Right atrium auricular region (tissue), 2 donors: ENCODE measurements at regions not wholly inside any gene's neighbourhood (a gene's known extent, or its start where the extent isn't known, plus 50 kb on each side); places are given as distances from the start of the nearest gene placed in this dataset.
"Not testable (repeated sequence)": the region's sequence is repeated elsewhere in the genome, so short reads cannot be mapped to it uniquely, and the experiment has no call there.

Experiments
- DNase-seq: peaks from one replicate; pipeline ENCODE4 v3.0.0-alpha.2; 2019; ENCODE audit warnings: low spot score
- H3K27ac ChIP-seq, 2 donors: fragments of 200-600 bp; sonication (generic); 1 replicate in 1 of 2; 2 replicates in 1 of 2; pipeline ENCODE4 v1.5.1; 2016 to 2019
- H3K27me3 ChIP-seq, 2 donors: fragments of 200-600 bp; sonication (generic); one replicate each; pipeline versions ENCODE4 v1.5.1 to v1.6.0; 2017 to 2019
- H3K36me3 ChIP-seq: fragments of 200-600 bp; sonication (generic); one replicate; pipeline ENCODE4 v1.5.1; 2016
- H3K4me1 ChIP-seq, 2 donors: fragments of 200-600 bp; sonication (generic); one replicate each; pipeline versions ENCODE4 v1.5.1 to v1.6.0; 2017 to 2019
- H3K4me3 ChIP-seq, 2 donors: fragments of 200-600 bp; sonication (generic); 1 replicate in 1 of 2; 2 replicates in 1 of 2; pipeline ENCODE4 v1.5.1; 2017 to 2019; ENCODE audit warnings: mild to moderate bottlenecking in 1 of 2, moderate library complexity in 1 of 2
- H3K9me3 ChIP-seq, 2 donors: fragments of 200-600 bp; sonication (generic); one replicate each; pipeline ENCODE4 v1.5.1; 2019
- CTCF ChIP-seq, 2 donors: fragments of 200-600 bp; sonication (generic); IDR thresholded peaks; one replicate each; pipeline ENCODE4 v1.5.1; 2019; ENCODE audit warnings: antibody characterized with exemption in 2 of 2

- H3K27me3 ChIP-seq: no peaks in the 10 kb centered on the region
Measured at GRCh38 chr6:106857771-106858652, 116.5 kb downstream of the CD24 start.

GRCh38 chr6:106857310-106857709 lies 117.2 kb downstream of the CD24 start:
- H3K36me3 ChIP-seq, H3K4me1 ChIP-seq, H3K27ac ChIP-seq, H3K9me3 ChIP-seq, H3K27me3 ChIP-seq, H3K4me3 ChIP-seq, DNase-seq: not testable (repeated sequence)

More at GRCh38 chr6:106857771-106858652, 116.5 kb downstream of the CD24 start:
- Histone ChIP-seq H3K4me3 (no peak overlapping the region), H3K9me3 (no peaks in the 10 kb centered on the region), H3K36me3 (no peaks in the 10 kb centered on the region), H3K4me1 (no peaks in the 10 kb centered on the region), H3K27ac (no peak overlapping the region)
- DNase-seq: no peak
- TF ChIP-seq CTCF (IDR thresholded peaks at IDR 0.05): no peak

GRCh38 chr6:106856227-106856874 lies 118.2 kb downstream of the CD24 start:
- no peaks in the 10 kb centered on the region for H3K36me3 ChIP-seq
- H3K27ac ChIP-seq: no peak overlapping the region
- H3K4me3 ChIP-seq: no peak overlapping the region
- DNase-seq: no peak
- H3K27me3 ChIP-seq: no peaks in the 10 kb centered on the region
- H3K9me3 ChIP-seq: peaks cover 0 to 5% of the 10 kb centered on the region in 2 donors
- no peaks in the 10 kb centered on the region for H3K4me1 ChIP-seq
- no peak for TF ChIP-seq CTCF (IDR thresholded peaks at IDR 0.05)

GRCh38 chr6:106855117-106855516 lies 119.4 kb downstream of the CD24 start:
- Histone ChIP-seq H3K4me3 (no peak overlapping the region), H3K27ac (no peak overlapping the region), H3K36me3 (no peaks in the 10 kb centered on the region), H3K9me3 (peaks cover 0 to 5% of the 10 kb centered on the region in 2 donors), H3K4me1 (no peaks in the 10 kb centered on the region), H3K27me3 (no peaks in the 10 kb centered on the region)
- DNase-seq: no peak
- no peak for TF ChIP-seq CTCF (IDR thresholded peaks at IDR 0.05)

- no peak overlapping the region for H3K27ac ChIP-seq
- H3K9me3 ChIP-seq: peaks cover 0 to 5% of the 10 kb centered on the region in 2 donors
- no peaks in the 10 kb centered on the region for H3K36me3 ChIP-seq
- DNase-seq: no peak
- H3K4me3 ChIP-seq: no peak overlapping the region
- H3K4me1 ChIP-seq: no peaks in the 10 kb centered on the region
- no peak for TF ChIP-seq CTCF (IDR thresholded peaks at IDR 0.05)
- no peaks in the 10 kb centered on the region for H3K27me3 ChIP-seq
Measured at GRCh38 chr6:106849676-106850332, 124.7 kb downstream of the CD24 start.

GRCh38 chr6:106849120-106849519 lies 125.4 kb downstream of the CD24 start:
- H3K4me1 ChIP-seq: no peaks in the 10 kb centered on the region
- H3K36me3 ChIP-seq: no peaks in the 10 kb centered on the region
- DNase-seq: no peak
- H3K27me3 ChIP-seq: no peaks in the 10 kb centered on the region
- no peak for TF ChIP-seq CTCF (IDR thresholded peaks at IDR 0.05)
- no peak overlapping the region for H3K4me3 ChIP-seq
- no peak overlapping the region for H3K27ac ChIP-seq
- H3K9me3 ChIP-seq: peaks cover 0 to 5% of the 10 kb centered on the region in 2 donors
